HG02884 (cell line): ENCODE measurements at regions not wholly inside any gene's neighbourhood (a gene's known extent, or its start where the extent isn't known, plus 50 kb on each side); places are given as distances from the start of the nearest gene placed in this dataset.
"Not testable (repeated sequence)": the region's sequence is repeated elsewhere in the genome, so short reads cannot be mapped to it uniquely, and the experiment has no call there.

Source experiments
- ATAC-seq: cut with Tn5 transposase; IDR thresholded peaks from one replicate; pipeline ENCODE4 v1.9.1; 2021; ENCODE audit warnings: mild to moderate bottlenecking, moderate library complexity; ENCODE audit not compliant: unreplicated experiment

GRCh38 chr4:59583845-59584568 lies 1616.1 kb upstream of the ADGRL3 start:
- no peak for ATAC-seq

DNA sequence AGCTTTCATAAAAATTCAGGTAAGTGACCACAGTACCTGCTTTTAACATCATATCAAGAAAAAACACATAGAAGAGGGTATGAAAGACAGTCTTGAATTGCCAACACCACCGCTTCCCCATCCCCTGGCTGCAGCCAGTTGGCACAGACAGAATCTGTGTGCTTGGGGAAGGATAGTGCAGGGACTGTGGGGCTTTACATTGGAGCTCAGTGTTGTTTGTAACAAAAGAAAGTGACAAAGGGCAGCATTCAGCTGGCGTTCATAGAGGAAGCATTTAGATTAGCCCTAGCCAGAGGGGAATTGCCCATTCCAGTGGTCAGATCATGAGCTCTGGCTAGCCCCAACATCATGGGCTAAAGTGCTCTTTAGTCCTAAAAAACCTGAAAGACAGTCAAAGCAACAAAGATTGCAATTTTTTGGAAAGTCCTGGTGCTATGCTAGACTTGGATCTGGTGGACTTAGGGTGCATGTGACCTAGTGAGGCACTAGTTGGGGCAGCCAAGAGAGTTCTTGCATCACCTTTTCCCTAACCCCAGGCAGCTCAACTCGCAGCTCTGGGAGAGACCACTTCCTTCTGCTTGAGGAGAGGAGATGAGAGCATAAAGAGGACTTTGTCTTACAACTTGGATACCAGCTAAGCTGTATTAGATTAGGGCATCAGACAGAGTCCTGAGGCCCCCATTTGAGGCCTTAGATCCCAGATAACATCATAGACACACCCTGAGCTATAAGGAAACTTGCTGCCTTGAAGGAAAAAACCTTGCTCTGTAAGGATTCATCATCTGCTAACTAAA lies 1602.4 kb upstream of the ADGRL3 start:
- ATAC-seq, result no peak

DNA sequence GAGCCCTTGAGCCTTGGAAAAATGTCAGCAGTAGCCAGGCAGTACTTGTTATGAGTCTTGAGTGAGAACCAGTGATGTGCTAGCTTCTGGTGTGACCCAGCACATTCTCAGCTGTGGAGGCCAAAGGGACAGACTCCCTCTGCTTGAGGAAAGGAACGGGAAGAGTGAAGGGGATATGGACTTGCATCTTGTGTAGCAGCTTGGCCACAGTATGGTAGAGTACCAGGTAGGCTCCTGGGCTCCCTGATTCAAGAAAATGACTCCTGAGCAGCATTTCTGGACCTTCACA lies 1601.9 kb upstream of the ADGRL3 start:
- ATAC-seq, result no peak

- ATAC-seq, result no peak
Observed at GRCh38 chr4:59608466-59608865, 1591.7 kb upstream of the ADGRL3 start.

DNA sequence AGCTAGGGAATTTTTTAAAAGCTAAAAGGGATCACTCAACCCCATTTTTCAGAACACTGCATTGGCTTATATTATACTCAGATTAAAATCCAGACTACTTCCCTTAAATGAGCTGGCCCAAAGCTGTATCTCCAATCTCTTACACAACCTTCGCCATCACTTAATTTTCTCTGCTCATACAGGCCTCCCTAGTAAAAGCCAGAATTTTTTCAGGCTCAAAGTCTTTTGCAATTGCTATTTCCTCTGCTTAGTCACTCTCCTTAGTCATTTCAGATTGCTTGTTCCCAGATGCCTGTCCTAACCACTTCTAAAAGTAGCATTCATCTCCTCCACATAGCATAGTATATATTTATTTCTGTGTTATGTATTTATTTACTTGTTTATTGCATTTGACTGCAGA lies 1587.9 kb upstream of the ADGRL3 start:
- no peak for ATAC-seq

- ATAC-seq, result no peak
Observed at GRCh38 chr4:59615316-59615715, 1584.8 kb upstream of the ADGRL3 start.

- no peak for ATAC-seq
Observed at GRCh38 chr4:59629348-59629747, 1570.8 kb upstream of the ADGRL3 start.

GRCh38 chr4:59630235-59630634 lies 1569.9 kb upstream of the ADGRL3 start:
- ATAC-seq, result no peak

- no peak for ATAC-seq
Observed at GRCh38 chr4:59630922-59631321, 1569.2 kb upstream of the ADGRL3 start.

- ATAC-seq, result no peak
Observed at GRCh38 chr4:59637596-59637995, 1562.5 kb upstream of the ADGRL3 start.

GRCh38 chr4:59643682-59644081 lies 1556.4 kb upstream of the ADGRL3 start:
- ATAC-seq, result no peak

GRCh38 chr4:59644765-59645164 lies 1555.4 kb upstream of the ADGRL3 start:
- no peak for ATAC-seq

DNA sequence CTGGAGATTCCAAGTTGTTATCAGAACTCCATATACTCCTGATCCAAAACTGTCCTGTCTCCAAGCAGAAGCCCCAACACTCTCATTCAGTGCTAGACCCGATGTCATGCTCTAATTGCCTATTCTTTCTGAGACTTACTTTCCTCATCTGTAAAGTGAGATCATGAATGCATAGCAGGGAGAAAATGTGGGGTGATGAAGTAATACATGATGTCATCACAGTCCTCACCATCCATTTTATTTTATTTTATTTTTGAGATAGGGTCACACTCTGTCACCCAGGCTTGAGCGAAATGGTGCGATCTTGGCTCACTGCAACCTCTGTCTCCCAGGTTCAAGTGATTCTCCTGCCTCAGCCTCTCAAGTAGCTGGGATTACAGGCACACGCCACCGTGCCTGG lies 1554.0 kb upstream of the ADGRL3 start:
- no peak for ATAC-seq

DNA sequence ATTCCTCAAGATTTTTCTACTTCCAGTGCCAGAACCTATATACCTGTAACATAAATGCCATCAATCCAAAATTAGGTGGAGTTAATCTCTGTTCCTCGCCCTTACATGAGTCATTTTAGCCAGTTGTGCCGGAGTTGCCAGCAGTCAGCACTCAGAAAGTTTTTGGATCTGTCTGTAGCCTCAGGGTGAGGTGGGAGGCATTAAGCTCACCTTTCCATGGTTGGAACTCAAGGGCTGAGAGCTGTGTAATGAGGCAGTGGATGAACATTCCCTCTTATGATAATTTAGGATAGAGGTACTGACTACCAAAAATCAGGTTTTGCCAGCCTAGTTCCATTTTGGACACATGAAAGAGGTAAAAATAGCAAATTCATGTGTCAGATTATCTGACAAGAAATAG lies 1553.1 kb upstream of the ADGRL3 start:
- ATAC-seq, result no peak

GRCh38 chr4:59647500-59647899 lies 1552.6 kb upstream of the ADGRL3 start:
- no peak for ATAC-seq

GRCh38 chr4:59650861-59651260 lies 1549.3 kb upstream of the ADGRL3 start:
- no peak for ATAC-seq

DNA sequence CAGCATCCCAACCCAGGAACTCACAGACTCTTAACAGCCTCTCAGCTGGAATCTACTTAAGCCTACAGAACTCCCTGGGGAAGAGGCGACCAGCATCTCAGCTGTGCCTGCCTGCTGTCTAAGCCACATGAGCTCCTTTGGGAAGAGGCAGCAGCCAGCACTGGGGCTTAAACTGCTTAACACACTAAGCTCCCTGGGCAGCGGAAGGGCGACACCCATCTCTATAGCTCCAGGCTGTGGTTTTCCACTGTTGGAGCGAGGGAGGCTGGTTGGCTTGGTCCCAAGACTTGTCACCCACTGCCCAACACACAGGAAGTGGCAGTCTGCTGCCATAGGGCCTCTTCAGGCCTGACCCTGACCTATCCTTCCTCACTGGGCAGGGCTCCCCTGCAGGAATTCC lies 1544.1 kb upstream of the ADGRL3 start:
- no peak for ATAC-seq

DNA sequence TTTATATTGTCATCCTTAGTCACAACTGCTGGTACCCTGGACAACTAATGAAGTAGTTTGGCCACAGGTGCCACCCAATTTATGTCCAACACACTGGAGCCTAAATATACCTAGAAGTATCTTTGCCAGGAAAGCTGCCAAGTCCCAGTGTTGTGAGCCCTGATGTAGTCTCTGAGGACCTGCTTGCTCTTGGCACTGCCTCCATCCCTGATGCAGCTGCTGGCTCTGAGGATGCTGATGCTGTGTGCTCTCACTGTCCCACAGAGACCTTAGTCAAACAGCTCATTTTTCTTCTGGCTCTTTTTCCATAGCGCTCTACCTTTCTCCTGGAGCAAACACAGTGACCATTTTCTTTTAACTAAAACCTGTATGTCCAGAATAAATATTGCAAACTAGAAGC lies 1535.4 kb upstream of the ADGRL3 start:
- no peak for ATAC-seq

- no peak for ATAC-seq
Observed at GRCh38 chr4:59666645-59667044, 1533.5 kb upstream of the ADGRL3 start.

DNA sequence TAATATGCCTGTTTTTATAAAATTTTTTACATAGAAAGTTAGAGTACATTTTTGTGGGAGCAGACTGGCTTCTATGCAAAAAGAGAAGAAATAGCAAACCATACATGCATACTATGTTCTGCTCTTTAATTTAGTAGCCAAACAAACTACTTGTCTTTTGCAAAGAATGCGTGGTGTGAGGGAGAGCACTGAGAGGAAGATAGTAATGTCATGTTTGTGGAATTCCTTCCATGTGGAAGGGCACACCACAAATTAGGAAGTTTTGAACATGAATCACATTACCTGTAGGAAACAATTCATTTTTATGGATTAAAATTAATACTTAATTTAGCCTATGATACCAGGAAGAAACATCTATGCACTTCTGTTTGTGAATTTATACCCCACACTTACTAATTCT lies 1529.1 kb upstream of the ADGRL3 start:
- ATAC-seq, result no peak

- no peak for ATAC-seq
Observed at GRCh38 chr4:59676389-59676788, 1523.7 kb upstream of the ADGRL3 start.

- ATAC-seq, result not testable (repeated sequence)
Observed at GRCh38 chr4:59676992-59677391, 1523.1 kb upstream of the ADGRL3 start.

- no peak for ATAC-seq
Observed at GRCh38 chr4:59685626-59686025, 1514.5 kb upstream of the ADGRL3 start.
